HL-60 (cell line): ENCODE measurements at regions not wholly inside any gene's neighbourhood (a gene's known extent, or its start where the extent isn't known, plus 50 kb on each side); places are given as distances from the start of the nearest gene placed in this dataset.

Experiments used
- CTCF ChIP-seq: IDR thresholded peaks from one replicate; pipeline ENCODE4 v1.5.1; 2011; ENCODE audit warnings: low read length, control low read depth, inconsistent platforms; ENCODE audit not compliant: insufficient read depth
- POLR2AphosphoS5 ChIP-seq: IDR thresholded peaks from 2 replicates; pipeline ENCODE4 v1.6.1; 2012; ENCODE audit warnings: low read depth
- REST ChIP-seq: IDR thresholded peaks from 2 replicates; pipeline ENCODE4 v1.6.1; 2012; ENCODE audit warnings: low read depth; ENCODE audit not compliant: insufficient replicate concordance

- TF ChIP-seq CTCF (no peak), POLR2AphosphoS5 (no peak), REST (no peak)
Observed at GRCh38 chr18:56240405-56240804, 398.0 kb downstream of the TXNL1 start.
